Vagina (tissue), 2 donors: ENCODE measurements at regions not wholly inside any gene's neighbourhood (a gene's known extent, or its start where the extent isn't known, plus 50 kb on each side); places are given as distances from the start of the nearest gene placed in this dataset.

ENCODE experiments used
- POLR2A ChIP-seq, 2 donors: fragments of 450-650 bp; IDR thresholded peaks; one replicate each; pipeline ENCODE4 v1.6.1; 2017; ENCODE audit warnings: antibody characterized with exemption in 2 of 2, mild to moderate bottlenecking in 2 of 2, moderate library complexity in 2 of 2
- POLR2AphosphoS5 ChIP-seq, 2 donors: sonication (generic); formaldehyde crosslinking; IDR thresholded peaks; one replicate each; pipeline ENCODE4 v1.9.0; 2017; ENCODE audit warnings: antibody characterized with exemption in 2 of 2, mild to moderate bottlenecking in 2 of 2, low read depth in 1 of 2; ENCODE audit not compliant: insufficient read depth in 1 of 2

GRCh38 chr3:70854108-70854507 is 541.7 kb upstream of the MDFIC2 start:
- TF ChIP-seq POLR2A (IDR thresholded peaks at IDR 0.05), result no peak
- TF ChIP-seq POLR2AphosphoS5 (IDR thresholded peaks at IDR 0.05; ENCODE audit: insufficient read depth in 1 of 2, low read depth in 1 of 2), result no peak
